Fibroblast of pulmonary artery (primary cell): ENCODE measurements at regions not wholly inside any gene's neighbourhood (a gene's known extent, or its start where the extent isn't known, plus 50 kb on each side); places are given as distances from the start of the nearest gene placed in this dataset.

ENCODE experiments used
- DNase-seq: peaks from one replicate; pipeline ENCODE4 v3.0.0-alpha.2; 2010; ENCODE audit warnings: low read depth
- H3K4me3 ChIP-seq: replicated peaks from 2 replicates; pipeline ENCODE4 v1.5.1; 2011; ENCODE audit warnings: low read depth, mild to moderate bottlenecking, control low read depth, low read length, moderate library complexity
- CTCF ChIP-seq: IDR thresholded peaks from 2 replicates; pipeline ENCODE4 v1.5.1; 2011; ENCODE audit warnings: mild to moderate bottlenecking, control low read depth, low read length, inconsistent platforms; ENCODE audit errors: missing control alignments

GRCh38 chr1:222107267-222107666, 365.4 kb upstream of the DUSP10 start:
- TF ChIP-seq CTCF: no peak
- no peak overlapping the region for H3K4me3 ChIP-seq
- no peak for DNase-seq

- no peak for DNase-seq
- no peak for TF ChIP-seq CTCF
These were observed 364.5 kb upstream of the DUSP10 start for GRCh38 chr1:222106377-222106776.

GRCh38 chr1:222105861-222106260, 364.0 kb upstream of the DUSP10 start:
- TF ChIP-seq CTCF: no peak
- no peak for DNase-seq
- no peak overlapping the region for H3K4me3 ChIP-seq

More at GRCh38 chr1:222106377-222106776, 364.5 kb upstream of the DUSP10 start:
- H3K4me3 ChIP-seq: no peak overlapping the region

- DNase-seq: no peak
- TF ChIP-seq CTCF: no peak
- no peak overlapping the region for H3K4me3 ChIP-seq
These were observed 363.5 kb upstream of the DUSP10 start for GRCh38 chr1:222105393-222105737.

GRCh38 chr1:222104694-222105392, 363.0 kb upstream of the DUSP10 start:
- no peak for TF ChIP-seq CTCF
- no peak for DNase-seq
- no peak overlapping the region for H3K4me3 ChIP-seq

- DNase-seq: no peak
- TF ChIP-seq CTCF: no peak
- H3K4me3 ChIP-seq: no peak overlapping the region
These were observed 362.2 kb upstream of the DUSP10 start for GRCh38 chr1:222104097-222104496.

GRCh38 chr1:222099746-222100145, 357.9 kb upstream of the DUSP10 start:
- TF ChIP-seq CTCF: no peak
- no peak overlapping the region for H3K4me3 ChIP-seq
- no peak for DNase-seq
